ENCODE measurements at regions not wholly inside any gene's neighbourhood (a gene's known extent, or its start where the extent isn't known, plus 50 kb on each side); places are given as distances from the start of the nearest gene placed in this dataset.
"Not testable (repeated sequence)": the region's sequence is repeated elsewhere in the genome, so short reads cannot be mapped to it uniquely, and the experiment has no call there.

DNA sequence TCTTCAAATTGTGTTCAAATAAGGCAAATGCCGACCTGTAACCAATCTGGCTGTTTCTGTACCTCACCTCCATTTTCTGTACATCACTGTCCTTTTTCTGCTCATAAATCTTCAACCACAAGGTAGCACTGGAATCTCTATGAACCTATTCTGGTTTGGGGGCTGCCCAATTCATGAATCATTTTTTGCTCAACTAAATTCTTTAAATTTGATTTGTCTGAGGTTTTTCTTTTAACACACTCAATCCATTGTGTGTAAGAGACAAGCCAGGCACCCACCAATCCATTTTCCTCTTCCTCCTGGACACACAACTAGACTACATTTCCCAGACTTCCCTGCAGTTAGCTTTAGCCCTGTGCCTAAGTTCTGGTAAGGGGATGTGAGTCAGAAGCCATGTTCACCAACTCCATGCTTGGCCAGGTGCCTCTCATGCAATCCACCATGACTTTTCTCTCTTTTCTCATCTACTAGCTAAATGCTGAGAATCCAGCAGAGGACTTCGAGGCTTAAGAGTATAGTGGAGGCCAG, 193.2 kb upstream of the KLF3 start:
- no peak for DNase-seq (ENCODE audit: low read depth)

DNA sequence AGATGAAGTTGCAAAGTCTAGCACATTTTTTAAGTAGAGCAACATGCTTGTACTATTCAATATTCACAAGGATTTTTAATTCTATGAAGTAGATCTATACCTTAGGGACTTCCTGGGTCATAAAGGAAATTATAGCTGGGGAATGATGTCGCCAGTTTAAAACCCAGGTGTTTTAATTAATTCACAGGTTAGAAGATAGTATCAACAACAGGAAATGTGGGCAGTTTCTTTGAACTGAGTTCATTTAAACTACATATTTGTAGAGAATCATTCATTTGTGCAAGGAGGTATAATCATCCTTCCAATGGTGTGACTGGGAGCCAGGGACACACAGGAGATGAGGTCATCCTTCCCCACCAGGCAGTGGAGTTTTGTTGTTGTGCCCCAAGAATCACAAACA, 181.3 kb upstream of the KLF3 start:
- no peak for DNase-seq (ENCODE audit: low read depth)

DNA sequence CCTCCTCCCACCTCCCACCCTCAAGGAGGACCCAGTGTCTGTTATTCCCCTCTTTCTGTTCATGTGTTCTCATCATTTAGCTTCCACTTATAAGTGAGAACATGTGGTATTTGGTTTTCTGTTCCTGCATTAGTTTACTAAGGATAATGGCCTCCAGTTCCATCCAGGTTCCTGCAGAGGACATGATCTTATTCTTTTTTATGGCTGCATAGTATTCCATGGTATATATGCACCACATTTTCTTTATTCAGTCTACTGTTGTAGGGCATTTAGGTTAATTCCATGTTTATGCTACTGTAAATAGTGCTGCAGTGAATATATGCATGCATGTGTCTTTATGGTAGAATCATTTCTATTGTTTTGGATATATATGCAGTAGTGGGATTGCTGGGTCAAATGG, 180.4 kb upstream of the KLF3 start:
- DNase-seq (ENCODE audit: low read depth) = not testable (repeated sequence)

DNA sequence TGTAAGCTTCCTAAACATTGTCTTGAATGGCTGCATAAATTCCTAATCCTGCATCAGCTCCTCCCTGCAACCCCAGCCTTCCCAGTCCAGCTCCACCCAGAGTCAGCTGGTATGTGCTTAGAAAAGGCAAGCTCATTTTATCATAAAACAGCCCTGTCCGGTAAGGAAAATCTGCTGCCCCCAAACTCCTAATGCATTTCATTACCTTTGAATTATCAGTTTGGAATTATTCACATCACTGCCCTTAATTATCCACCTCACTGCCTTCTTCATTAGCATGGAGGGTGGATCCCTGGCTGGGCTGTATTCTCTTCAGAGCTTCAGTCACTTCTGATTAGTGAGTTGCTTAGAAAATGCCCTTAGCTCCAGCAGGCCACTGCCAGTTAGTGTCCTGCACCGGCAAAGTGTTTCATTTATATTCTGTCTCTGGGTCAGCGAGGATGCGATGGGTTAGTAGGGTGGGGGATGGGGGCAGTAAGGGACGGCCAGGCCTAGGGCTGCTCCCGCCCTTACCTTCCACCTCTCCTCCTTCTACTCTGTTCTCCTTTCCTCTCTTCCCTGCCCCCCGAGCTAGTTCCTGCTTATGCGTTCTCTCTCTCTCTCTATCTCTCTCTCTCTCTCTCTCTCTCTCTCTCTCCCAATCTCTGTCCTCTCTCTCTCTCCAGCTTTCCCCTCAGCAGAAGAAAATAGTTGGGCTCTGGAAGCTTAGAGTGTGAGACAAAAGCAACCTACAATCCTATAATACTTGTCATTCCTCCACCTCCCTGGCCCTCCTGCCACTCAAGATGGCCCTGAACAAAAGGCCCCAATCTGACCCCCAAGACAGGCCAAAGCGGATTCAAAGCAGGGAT, 174.8 kb upstream of the KLF3 start:
- no peak for DNase-seq (ENCODE audit: low read depth)

DNA sequence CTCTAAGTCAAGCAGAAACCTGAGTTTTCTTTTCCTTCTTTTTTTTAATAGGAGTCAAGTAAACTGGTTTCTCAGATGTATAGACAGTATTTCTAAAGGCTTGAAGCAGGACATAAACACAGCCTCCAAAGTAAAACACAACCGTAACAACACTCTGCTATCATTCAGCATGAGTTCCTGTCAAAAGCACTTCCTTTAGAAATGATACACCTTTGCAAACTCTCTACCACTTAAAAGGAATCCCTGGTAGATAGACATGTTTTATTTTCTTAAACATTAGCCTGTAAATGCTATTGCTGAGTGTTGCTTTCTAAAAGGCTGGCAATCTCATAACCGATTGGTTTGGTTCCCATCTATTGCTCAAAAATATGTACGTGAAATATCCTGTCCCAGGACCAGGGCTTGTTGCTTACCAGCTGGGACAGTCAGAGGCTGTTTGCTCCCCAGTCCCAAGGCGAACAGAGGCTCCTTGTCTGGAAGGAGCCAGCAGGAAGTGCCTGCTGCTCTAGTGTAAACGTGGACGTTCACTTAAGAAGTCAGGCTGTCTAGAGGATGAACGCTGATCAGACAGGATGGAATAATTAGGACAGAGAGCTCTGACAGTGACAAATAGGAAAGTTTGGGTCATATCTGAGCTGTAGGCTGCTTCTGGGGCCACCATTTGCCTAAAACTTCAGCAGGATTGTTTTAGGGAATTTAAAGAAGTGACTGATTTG, 173.9 kb upstream of the KLF3 start:
- DNase-seq (ENCODE audit: low read depth) = no peak

DNA sequence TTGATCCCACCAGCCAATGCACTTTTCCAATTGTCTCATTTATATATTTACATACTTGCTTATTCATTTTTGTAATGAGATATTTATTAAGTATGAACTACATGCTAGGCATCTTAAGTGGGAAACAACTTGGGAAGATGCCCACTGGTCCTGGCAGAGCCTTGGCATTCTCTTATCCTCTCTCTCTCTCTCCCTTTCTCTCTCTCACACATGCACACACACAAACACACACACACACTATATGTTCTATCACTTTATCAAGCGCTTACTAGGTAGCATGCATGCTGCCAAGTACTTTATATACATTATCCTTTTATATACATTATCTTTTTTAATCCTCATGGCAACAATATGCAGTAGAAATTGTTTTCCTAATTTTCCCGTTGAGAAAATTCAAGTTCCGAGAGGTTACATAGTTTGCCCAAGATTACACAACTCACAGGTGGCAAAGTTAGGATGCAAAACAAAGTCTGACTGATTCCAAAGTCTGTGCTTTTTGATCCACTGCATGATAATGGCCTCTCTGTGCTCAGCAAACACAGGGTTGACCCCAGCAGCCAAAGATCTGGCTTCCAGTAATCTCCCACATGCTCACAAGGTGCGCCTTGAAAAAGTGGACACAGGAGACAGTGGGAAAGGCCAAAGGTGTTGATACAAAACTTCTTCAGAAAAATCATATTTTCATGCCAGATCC, 173.1 kb upstream of the KLF3 start:
- DNase-seq (ENCODE audit: low read depth) = no peak

DNA sequence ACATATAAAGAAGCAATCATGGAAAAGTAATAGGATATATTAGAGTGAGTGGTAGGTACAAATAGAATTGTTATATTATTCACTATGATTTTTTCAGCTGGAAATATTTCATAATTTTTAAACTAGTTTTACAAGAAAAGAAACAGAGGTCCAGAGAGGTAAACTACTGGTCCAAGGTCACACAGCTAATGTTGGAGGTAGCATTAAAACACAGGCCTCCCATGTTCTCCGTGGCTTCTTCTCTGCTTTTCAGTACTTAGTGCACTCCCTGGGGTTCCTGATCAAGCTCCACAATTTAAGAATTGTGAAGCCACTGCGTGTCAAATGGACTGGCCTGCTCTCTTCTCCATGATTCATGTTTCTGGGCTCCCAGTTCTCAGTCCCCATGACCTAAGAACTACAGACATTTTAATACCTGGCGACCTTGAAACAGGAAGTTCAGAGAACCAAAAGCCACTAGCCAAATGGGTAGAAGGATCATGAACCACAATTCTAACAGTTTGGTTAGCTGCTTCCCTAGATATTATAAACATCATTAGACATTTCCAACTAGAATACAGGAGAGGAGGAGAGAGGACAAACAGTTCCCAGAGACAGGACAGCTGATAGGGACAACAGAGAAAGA, 172.0 kb upstream of the KLF3 start:
- DNase-seq (ENCODE audit: low read depth) = no peak

DNA sequence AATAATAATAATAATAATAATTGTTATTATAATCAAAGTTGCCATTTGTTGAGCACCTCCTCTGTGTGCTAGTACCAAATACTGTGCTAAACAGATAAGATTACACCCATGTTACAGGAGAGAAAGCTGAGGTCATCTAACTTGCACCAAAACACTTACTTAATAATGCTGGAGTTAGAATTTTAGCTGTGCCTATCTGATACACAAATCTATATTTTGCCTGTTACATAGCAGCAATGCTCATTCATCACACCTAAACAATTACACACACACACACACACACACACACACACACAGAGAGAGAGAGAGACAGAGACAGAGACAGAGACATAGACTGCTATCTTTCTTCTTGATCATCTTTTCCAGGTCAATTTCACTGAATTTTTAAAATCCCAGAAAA, 170.9 kb upstream of the KLF3 start:
- DNase-seq (ENCODE audit: low read depth) = no peak

DNA sequence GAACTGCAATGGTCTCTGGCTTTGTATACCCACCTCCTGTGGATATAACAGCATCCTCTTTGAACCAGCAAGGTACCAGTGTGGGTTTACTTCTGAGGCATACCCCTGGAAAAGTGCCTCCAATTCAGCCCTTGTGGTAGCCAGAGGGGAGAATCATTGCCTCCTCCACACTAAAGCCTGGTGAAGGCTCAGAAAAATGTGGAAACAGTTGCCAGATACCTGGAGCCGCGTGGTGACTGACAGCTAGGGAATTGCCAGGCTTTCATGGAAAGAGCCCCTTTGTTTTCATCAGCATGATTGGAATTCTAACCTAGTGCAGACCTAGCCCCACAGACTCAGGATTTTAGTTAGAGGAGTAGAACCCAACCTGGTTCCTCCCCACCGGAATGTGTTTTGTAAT, 168.6 kb upstream of the KLF3 start:
- DNase-seq (ENCODE audit: low read depth) = no peak

DNA sequence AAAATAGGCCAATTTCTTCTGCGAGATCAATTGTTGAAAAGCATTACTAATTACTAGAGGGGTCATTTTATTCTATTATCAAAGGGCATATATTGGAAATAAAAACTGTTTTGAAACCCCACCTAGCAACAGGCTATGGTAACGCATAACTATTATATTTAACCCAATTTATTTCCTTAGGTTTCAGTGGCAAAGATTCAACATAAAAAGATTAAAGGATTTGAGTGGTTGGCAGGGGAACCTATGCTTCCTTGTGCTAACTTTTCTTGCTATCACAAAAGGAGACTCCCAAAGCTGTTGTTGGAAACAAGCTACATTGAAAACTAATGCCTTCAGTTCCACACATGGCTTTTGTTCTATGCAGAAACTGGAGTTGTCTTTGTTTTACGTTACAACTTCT, 166.9 kb upstream of the KLF3 start:
- DNase-seq (ENCODE audit: low read depth) = no peak

DNA sequence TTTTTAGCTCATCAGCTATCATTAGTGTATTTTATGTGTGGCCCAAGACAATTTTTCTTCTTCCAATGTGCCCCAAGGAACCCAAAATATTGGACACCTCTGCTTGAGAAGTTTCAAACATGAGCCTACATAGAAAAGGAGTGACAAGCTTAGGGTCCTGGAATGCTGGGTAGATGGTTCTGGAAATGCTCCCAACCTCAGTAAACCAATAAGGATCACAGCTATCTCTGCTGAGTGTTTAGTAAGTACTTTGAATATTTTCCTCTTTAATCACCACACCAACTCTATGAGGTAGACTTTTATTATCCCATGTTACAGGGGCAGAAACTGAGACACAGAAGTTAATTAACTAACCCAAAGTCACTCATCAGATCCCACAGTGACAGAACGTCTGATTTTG, 164.9 kb upstream of the KLF3 start:
- DNase-seq (ENCODE audit: low read depth) = no peak

DNA sequence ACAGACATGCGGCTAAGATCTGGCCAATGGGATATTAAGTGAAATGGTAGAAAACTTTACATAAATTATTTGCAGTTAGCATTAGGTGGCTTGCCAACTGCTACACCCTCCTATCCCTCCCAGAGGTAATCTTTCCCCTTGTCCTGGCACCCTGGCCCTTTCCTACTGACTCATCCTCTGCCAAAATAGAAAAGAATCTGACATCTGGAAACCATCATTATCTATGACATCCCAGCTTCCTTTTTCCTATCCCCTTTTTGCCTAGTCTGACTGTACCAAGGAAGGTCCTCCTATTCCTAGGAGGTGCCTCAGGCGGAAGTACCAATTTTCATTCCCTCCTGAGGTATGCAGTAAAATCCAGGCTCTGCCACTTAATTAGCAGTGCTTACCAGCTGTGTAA, 163.6 kb upstream of the KLF3 start:
- DNase-seq (ENCODE audit: low read depth) = no peak

DNA sequence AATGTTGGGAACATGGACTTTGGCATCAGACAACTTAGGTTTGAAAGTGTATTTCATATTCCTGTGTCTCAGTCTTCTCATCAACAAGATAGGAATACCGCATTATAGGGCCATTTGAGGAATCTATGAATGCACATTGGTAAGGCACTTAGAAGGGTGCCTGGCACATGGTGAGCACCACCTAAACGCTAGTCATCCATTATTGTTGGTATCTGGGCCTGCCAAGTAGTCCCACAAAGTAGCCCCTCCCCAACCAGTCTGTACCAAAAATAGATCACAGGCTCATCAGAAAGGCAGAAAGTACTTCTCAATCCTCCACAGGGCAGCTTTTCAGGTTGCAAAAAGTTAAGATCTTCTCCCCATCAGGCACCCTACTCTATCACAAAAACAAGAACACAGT, 162.3 kb upstream of the KLF3 start:
- no peak for DNase-seq (ENCODE audit: low read depth)

DNA sequence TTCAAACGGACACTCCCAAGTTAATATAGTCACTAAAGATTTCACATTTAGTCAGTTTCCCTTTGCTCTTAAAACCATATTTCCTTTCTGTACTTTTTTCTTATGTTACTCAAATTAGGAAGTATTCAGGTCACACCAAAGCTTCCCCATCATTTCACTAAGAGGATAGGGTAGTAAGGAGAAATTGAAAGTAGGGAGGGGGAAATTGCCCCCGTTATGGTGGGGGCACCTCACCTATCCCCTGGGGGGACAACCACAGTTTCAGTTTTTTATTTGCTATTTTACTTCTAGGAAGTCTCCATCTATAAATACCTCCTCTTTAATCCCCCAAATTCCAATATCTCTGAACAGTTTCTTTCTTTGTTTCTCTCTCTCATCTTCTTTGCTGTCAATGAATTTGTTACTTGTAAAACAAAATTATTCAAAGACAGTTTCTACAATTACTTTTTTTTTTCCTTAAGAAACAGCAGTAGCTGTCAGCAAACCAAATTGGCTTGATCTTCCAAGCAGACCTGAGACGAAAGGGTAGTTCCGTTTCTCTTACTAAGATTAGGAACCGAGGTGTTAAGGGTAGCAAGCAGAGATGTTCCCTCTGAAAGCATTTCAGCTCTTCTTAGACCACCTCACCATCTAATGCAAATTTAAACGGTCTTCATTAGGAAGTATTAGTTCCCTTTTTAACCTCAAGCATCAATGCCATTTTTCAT, 160.2 kb upstream of the KLF3 start:
- no peak for DNase-seq (ENCODE audit: low read depth)

DNA sequence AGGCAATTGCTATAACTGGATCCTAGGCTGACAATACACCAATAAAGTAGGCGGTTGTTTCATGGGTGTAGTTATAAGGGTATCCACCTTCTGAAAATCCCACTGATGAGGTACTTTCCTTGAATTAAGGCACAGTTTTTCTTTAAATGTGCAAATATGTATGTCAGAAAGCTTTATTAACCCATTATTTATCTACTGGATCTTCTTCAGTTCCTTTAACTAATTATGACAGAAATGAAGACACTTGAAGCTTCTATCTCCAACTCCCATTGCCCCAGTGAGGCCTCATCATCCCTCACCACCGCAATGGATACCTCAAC, 159.6 kb upstream of the KLF3 start:
- DNase-seq (ENCODE audit: low read depth) = no peak

DNA sequence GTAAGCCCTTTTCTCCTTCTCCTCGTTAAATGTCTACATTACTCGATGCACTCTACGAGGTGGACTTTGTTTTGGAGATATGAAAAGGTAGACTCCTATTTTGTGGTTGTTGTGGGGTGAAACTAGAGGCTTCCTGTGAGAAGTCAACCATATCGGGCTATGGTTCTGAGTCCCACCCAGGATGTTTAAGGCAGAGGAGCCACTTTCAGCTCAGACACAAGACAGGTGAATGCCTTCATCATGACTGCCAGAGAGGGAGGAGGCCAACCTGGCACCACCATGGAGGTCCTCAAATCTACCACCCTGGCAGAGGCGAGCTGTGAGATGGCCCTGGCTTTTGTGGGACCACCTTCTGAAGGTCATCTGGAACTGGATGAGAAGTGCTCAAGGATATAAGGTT, 154.4 kb upstream of the KLF3 start:
- no peak for DNase-seq (ENCODE audit: low read depth)

DNA sequence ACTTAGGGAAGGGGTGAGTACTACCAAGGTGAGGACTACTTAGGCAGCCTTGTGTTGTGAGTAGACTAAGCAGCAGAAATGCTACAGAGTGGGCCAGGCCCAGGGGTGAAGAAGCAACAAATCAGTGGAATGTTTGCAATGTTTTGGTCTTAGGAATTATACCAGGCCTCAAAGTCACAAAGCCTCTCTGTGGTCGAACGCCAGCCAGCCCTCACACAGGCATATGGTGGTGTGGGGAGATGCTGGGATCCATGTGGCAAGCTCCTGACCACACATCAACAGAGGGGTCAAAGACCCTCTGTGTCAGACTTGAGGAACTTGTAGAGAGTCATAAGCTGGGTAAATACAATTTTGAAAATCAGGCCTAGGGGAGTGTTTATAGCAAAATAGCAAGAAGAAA, 153.8 kb upstream of the KLF3 start:
- no peak for DNase-seq (ENCODE audit: low read depth)

DNA sequence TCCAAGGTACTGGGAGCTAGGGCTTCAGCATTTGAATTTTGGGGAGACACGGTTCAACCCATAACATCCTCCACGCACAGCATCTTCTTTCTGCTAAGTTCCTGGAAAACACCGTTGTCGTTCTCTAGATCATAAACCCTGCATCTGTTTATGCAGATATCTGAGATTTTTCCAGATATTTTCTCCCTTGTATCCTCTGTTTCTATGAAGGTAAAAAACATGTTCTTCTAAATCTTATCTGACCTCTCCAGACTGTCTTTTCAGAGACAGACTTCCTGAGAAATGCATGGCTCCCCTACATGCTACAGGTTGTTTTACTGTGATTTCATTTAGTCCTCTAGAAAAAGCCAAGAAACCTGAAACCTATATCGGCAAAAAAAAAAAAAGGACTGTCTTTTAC, 152.3 kb upstream of the KLF3 start:
- DNase-seq (ENCODE audit: low read depth) = no peak

DNA sequence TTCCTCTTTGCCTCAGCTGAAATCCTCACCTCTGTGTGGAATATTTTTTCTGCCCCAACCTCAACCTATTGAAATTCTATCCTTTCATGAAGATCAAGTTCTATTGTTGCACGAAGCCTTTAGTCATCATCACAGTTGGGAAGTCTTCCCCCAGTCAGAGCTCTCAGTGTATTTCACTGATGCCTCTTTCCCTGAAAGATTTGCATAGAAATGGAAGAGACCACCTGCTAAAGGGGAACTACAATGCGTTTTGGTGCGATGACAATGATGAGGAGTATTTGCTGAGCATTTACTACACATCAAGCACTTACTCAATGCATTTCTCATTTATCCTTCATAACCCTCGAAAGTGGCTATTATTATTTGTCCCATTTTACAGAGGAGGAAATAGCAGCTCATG, 151.2 kb upstream of the KLF3 start:
- no peak for DNase-seq (ENCODE audit: low read depth)

DNA sequence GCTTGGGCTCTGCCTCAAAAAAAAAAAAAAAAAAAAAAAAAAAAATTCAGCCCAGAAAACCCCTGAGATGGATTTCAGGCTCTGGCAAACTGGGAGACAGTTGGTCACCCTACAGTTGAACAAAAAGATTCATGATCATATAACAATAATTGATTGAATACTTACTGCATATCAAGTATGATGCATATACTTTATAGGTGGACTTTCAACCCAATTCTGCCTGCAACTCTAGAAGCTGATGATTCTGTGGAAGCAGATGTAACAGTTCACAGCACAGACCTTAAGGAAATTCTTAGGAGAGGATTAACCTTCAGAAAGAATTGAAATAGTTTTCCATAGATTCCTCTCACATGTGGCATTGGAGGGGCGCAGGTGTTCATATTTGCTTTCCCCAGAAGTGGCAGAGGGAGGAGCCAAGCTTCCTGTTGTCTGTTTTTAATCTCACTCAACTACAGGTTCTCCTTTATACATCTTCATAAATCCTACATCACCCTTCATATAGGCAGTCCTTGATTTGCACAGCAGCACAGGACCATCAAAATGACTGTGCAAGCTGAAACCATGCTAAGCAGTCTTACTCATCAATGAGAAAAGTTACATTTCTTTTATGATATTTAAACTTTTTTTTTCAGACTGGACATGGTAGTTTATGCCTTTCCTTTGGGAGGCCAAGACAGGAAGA, 149.4 kb upstream of the KLF3 start:
- no peak for DNase-seq (ENCODE audit: low read depth)

DNA sequence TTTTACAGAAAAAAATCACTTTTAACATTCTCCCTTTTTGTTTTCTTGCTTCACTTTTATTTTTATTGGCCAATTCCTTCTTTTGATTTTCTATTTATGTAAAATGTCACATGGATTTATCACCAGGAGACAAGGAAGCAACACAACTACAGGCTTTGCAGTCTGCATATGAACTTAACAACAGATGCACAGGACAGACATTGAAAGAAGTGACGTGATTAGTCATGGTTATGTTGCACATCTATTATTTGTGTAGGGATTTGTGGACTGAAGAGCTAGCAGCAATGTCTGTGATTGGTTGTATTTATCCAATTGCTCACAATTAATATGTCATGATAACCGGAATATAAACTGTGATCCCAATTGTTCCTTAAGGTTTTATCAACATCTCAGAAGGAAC, 147.8 kb upstream of the KLF3 start:
- DNase-seq (ENCODE audit: low read depth) = no peak
